Fibroblast of lung (primary cell): ENCODE measurements at regions not wholly inside any gene's neighbourhood (a gene's known extent, or its start where the extent isn't known, plus 50 kb on each side); places are given as distances from the start of the nearest gene placed in this dataset.

Experiments used
- DNase-seq, 2 donors: peaks; one replicate each; pipeline versions ENCODE4 v3.0.0 to v3.0.0-alpha.2; 2010; ENCODE audit warnings: low read depth in 2 of 2
- H2AFZ ChIP-seq: 2 replicates; pipeline ENCODE4 v1.5.1; 2012; ENCODE audit warnings: low read length, control low read depth, inconsistent platforms
- H3K27ac ChIP-seq: 2 replicates; pipeline ENCODE4 v1.5.1; 2011; ENCODE audit warnings: low read length, control low read depth; ENCODE audit not compliant: insufficient read depth
- H3K27me3 ChIP-seq: 2 replicates; pipeline ENCODE4 v1.5.1; 2011; ENCODE audit warnings: mild to moderate bottlenecking, low read length; ENCODE audit not compliant: control insufficient read depth, insufficient read depth
- H3K36me3 ChIP-seq: 2 replicates; pipeline ENCODE4 v1.5.1; 2011; ENCODE audit warnings: low read length; ENCODE audit not compliant: control insufficient read depth, insufficient read depth
- H3K4me1 ChIP-seq: 2 replicates; pipeline ENCODE4 v1.5.1; 2011; ENCODE audit warnings: low read length; ENCODE audit not compliant: control insufficient read depth, insufficient read depth; ENCODE audit errors: extremely low read depth
- H3K4me2 ChIP-seq: 2 replicates; pipeline ENCODE4 v1.5.1; 2011; ENCODE audit warnings: low read length, control low read depth; ENCODE audit not compliant: insufficient read depth; ENCODE audit errors: extremely low read depth
- H3K4me3 ChIP-seq, 4 experiments: fragments of 200-600 bp in 1 of 4; sonication (generic) in 1 of 4; replicated peaks in 1 of 4; 2 replicates each; pipeline ENCODE4 v1.5.1; 2011 to 2016; ENCODE audit warnings: low read length in 4 of 4, low read depth in 3 of 4, mild to moderate bottlenecking in 3 of 4, control low read depth in 2 of 4, inconsistent platforms in 1 of 4, mixed read lengths in 1 of 4; ENCODE audit not compliant: insufficient read depth in 1 of 4; ENCODE audit errors: control extremely low read depth in 1 of 4
- H3K79me2 ChIP-seq: 2 replicates; pipeline ENCODE4 v1.5.1; 2012; ENCODE audit warnings: mild to moderate bottlenecking, low read length, inconsistent platforms; ENCODE audit not compliant: control insufficient read depth, insufficient read depth
- H3K9ac ChIP-seq: 2 replicates; pipeline ENCODE4 v1.5.1; 2011; ENCODE audit warnings: mild to moderate bottlenecking, low read length, control low read depth; ENCODE audit not compliant: insufficient read depth
- H3K9me3 ChIP-seq: 2 replicates; pipeline ENCODE4 v1.5.1; 2012; ENCODE audit warnings: low read depth, low read length; ENCODE audit not compliant: control insufficient read depth, insufficient read depth
- H4K20me1 ChIP-seq: 2 replicates; pipeline ENCODE4 v1.5.1; 2011; ENCODE audit warnings: low read length; ENCODE audit not compliant: control insufficient read depth, insufficient read depth; ENCODE audit errors: extremely low read depth
- CTCF ChIP-seq, 2 donors: IDR thresholded peaks in 1 of 2; conservative IDR thresholded peaks in 1 of 2; 1 replicate in 1 of 2; 2 replicates in 1 of 2; pipeline ENCODE4 v1.5.1; 2011 to 2012; ENCODE audit warnings: low read length in 2 of 2, control low read depth in 1 of 2, inconsistent platforms in 1 of 2, low read depth in 1 of 2, mild to moderate bottlenecking in 1 of 2
- EZH2 ChIP-seq: IDR thresholded peaks from 2 replicates; pipeline ENCODE4 v1.5.1; 2012; ENCODE audit warnings: low read length, control low read depth, mild to moderate bottlenecking; ENCODE audit errors: missing control alignments

- no peak for TF ChIP-seq CTCF (conservative IDR thresholded peaks at IDR 0.05 in 1 of 2, IDR thresholded peaks at IDR 0.05 in 1 of 2; ENCODE audit: low read depth in 1 of 2, low read length in 2 of 2)
- no peak for TF ChIP-seq EZH2
- no peak overlapping the region for H3K27ac ChIP-seq
- H3K4me3 ChIP-seq = no peak overlapping the region
- H2AFZ ChIP-seq = no peak overlapping the region
- no peaks in the 10 kb centered on the region for H3K4me1 ChIP-seq
- no peak overlapping the region for H3K9ac ChIP-seq
- no peaks in the 10 kb centered on the region for H4K20me1 ChIP-seq
- H3K9me3 ChIP-seq = no peaks in the 10 kb centered on the region
- DNase-seq = no peak
- H3K27me3 ChIP-seq = no peaks in the 10 kb centered on the region
- no peaks in the 10 kb centered on the region for H3K36me3 ChIP-seq
- H3K79me2 ChIP-seq = no peaks in the 10 kb centered on the region
- no peak overlapping the region for H3K4me2 ChIP-seq
Measured at GRCh38 chr12:83603106-83603505, 916.4 kb downstream of the TMTC2 start.

GRCh38 chr12:83575326-83575725 lies 888.6 kb downstream of the TMTC2 start:
- H3K9ac ChIP-seq = no peak overlapping the region
- no peaks in the 10 kb centered on the region for H3K36me3 ChIP-seq
- H3K4me3 ChIP-seq = no peak overlapping the region
- no peaks in the 10 kb centered on the region for H3K27me3 ChIP-seq
- TF ChIP-seq EZH2 (no peak), CTCF (conservative IDR thresholded peaks at IDR 0.05 in 1 of 2, IDR thresholded peaks at IDR 0.05 in 1 of 2; ENCODE audit: low read depth in 1 of 2, low read length in 2 of 2) (no peak)
- H4K20me1 ChIP-seq = no peaks in the 10 kb centered on the region
- no peak overlapping the region for H2AFZ ChIP-seq
- no peak overlapping the region for H3K4me2 ChIP-seq
- H3K27ac ChIP-seq = no peak overlapping the region
- H3K4me1 ChIP-seq = no peaks in the 10 kb centered on the region
- H3K79me2 ChIP-seq = no peaks in the 10 kb centered on the region
- H3K9me3 ChIP-seq = no peaks in the 10 kb centered on the region
- DNase-seq = no peak

GRCh38 chr12:83574142-83574541 lies 887.4 kb downstream of the TMTC2 start:
- H3K27ac ChIP-seq = no peak overlapping the region
- H3K4me1 ChIP-seq = no peaks in the 10 kb centered on the region
- no peak for DNase-seq
- no peak overlapping the region for H3K9ac ChIP-seq
- H3K36me3 ChIP-seq = no peaks in the 10 kb centered on the region
- H3K79me2 ChIP-seq = no peaks in the 10 kb centered on the region
- H3K4me3 ChIP-seq = no peak overlapping the region
- H3K4me2 ChIP-seq = no peak overlapping the region
- H2AFZ ChIP-seq = no peak overlapping the region
- TF ChIP-seq EZH2 = no peak
- TF ChIP-seq CTCF (conservative IDR thresholded peaks at IDR 0.05 in 1 of 2, IDR thresholded peaks at IDR 0.05 in 1 of 2; ENCODE audit: low read depth in 1 of 2, low read length in 2 of 2) = no peak
- no peaks in the 10 kb centered on the region for H4K20me1 ChIP-seq
- no peaks in the 10 kb centered on the region for H3K27me3 ChIP-seq
- no peaks in the 10 kb centered on the region for H3K9me3 ChIP-seq
